Ovary (tissue), 3 donors: ENCODE measurements at regions not wholly inside any gene's neighbourhood (a gene's known extent, or its start where the extent isn't known, plus 50 kb on each side); places are given as distances from the start of the nearest gene placed in this dataset.

Experiments
- EP300 ChIP-seq: sonication (generic); formaldehyde crosslinking; IDR thresholded peaks from one replicate; pipeline ENCODE4 v1.6.1; 2017; ENCODE audit warnings: antibody characterized with exemption
- POLR2A ChIP-seq: fragments of 450-650 bp; IDR thresholded peaks from one replicate; pipeline ENCODE4 v1.6.1; 2017; ENCODE audit warnings: antibody characterized with exemption, mild to moderate bottlenecking, moderate library complexity
- TF ChIP-seq, protein P1 (sequence below), 3 donors: fragments of 450-650 bp in 2 of 3; fragments of 200-600 bp in 1 of 3; IDR thresholded peaks; one replicate each; pipeline versions ENCODE4 v1.5.1 to v1.8.0; 2016 to 2022; ENCODE audit warnings: antibody characterized with exemption in 3 of 3, mild to moderate bottlenecking in 1 of 3
- donor health status: DM: no; HTN: no; CAD: no.

DNA sequence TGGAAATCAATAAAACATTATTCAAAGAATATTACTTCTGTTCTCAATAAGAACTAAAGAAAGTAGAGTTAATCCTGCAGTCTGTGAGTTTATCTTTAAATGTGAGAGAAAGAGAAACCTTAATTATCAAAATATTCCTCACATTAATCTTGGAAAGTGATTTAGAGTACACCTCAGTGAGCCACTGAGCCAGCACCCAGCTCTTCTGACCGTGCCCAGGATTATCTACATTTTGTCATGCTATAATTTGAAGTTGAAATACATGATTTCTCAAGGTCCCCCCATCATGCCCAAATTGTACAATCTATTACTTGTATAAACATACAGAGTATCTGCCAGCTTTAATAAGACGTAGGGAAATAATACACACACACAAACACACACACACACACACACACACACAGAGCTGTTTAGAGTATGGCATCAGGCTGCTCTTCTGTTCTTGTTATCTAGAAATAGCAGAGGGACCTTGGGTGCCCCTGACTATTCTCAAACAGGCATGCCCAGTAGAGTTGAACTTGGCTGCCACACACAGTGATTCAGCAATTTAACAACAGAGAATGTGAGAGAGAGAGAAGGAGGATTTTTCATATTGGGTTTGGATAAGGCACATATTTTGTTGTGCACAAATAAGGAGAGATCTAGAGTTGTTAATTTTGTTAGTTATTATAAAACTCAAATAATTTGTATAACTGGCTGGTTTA, 74.4 kb downstream of the P2RY1 start:
- TF ChIP-seq, protein P1, sequence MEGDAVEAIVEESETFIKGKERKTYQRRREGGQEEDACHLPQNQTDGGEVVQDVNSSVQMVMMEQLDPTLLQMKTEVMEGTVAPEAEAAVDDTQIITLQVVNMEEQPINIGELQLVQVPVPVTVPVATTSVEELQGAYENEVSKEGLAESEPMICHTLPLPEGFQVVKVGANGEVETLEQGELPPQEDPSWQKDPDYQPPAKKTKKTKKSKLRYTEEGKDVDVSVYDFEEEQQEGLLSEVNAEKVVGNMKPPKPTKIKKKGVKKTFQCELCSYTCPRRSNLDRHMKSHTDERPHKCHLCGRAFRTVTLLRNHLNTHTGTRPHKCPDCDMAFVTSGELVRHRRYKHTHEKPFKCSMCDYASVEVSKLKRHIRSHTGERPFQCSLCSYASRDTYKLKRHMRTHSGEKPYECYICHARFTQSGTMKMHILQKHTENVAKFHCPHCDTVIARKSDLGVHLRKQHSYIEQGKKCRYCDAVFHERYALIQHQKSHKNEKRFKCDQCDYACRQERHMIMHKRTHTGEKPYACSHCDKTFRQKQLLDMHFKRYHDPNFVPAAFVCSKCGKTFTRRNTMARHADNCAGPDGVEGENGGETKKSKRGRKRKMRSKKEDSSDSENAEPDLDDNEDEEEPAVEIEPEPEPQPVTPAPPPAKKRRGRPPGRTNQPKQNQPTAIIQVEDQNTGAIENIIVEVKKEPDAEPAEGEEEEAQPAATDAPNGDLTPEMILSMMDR (IDR thresholded peaks at IDR 0.05), result no peak
- TF ChIP-seq POLR2A (no peak), EP300 (no peak)
